OCI-LY1 (cell line): ENCODE measurements at regions not wholly inside any gene's neighbourhood (a gene's known extent, or its start where the extent isn't known, plus 50 kb on each side); places are given as distances from the start of the nearest gene placed in this dataset.

Experiments used
- CTCF ChIP-seq: fragments of 200-600 bp; sonication (generic), shearing (Covaris generic); IDR thresholded peaks from 2 replicates; pipeline ENCODE4 v1.5.1; 2017; ENCODE audit warnings: mild to moderate bottlenecking, antibody characterized with exemption, low read length, moderate library complexity, mixed read lengths
- EZH2 ChIP-seq: fragments of 200-600 bp; sonication (generic), shearing (Covaris generic); IDR thresholded peaks from 2 replicates; pipeline ENCODE4 v1.8.0; 2017; ENCODE audit warnings: borderline replicate concordance, mixed run types, mild to moderate bottlenecking, antibody characterized with exemption, low read length, moderate library complexity, mixed read lengths

- TF ChIP-seq CTCF (peak; percentile 23), EZH2 (no peak)
Measured at GRCh38 chr4:60759518-60760245, 440.4 kb upstream of the ADGRL3 start.
